Thyroid gland (tissue), 4 donors: ENCODE measurements at regions not wholly inside any gene's neighbourhood (a gene's known extent, or its start where the extent isn't known, plus 50 kb on each side); places are given as distances from the start of the nearest gene placed in this dataset.

Source experiments
- CTCF ChIP-seq, 6 experiments: fragments of 200-600 bp in 3 of 6; fragments of 450-650 bp in 3 of 6; sonication (generic) in 3 of 6; IDR thresholded peaks; one replicate each; pipeline ENCODE4 v1.5.1; 2016 to 2019; ENCODE audit warnings: antibody characterized with exemption in 6 of 6, mild to moderate bottlenecking in 2 of 6, inconsistent platforms in 1 of 6, moderate library complexity in 1 of 6
- POLR2A ChIP-seq, 2 donors: fragments of 450-650 bp; IDR thresholded peaks; one replicate each; pipeline ENCODE4 v1.6.1; 2017; ENCODE audit warnings: antibody characterized with exemption in 2 of 2, mild to moderate bottlenecking in 2 of 2, moderate library complexity in 1 of 2

DNA sequence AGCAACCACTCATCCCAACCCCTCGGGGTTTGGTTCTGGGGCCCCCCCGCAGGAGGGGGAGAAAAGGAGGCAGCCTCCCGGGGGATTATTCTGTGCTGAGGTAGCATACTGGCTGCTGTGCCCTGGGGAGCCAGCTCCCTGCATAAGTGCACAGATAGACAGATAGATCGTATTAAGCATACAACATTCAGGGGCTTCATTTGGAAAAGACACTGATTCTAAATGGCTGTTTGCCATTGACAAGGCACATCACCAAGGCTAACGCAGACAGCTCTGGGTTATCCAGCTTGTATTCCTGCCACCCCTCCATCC is 547.9 kb downstream of the BUD13 start:
- no peak for TF ChIP-seq CTCF (IDR thresholded peaks at IDR 0.05)
- TF ChIP-seq POLR2A (IDR thresholded peaks at IDR 0.05) = no peak
